IMR-90 (cell line): ENCODE measurements at regions not wholly inside any gene's neighbourhood (a gene's known extent, or its start where the extent isn't known, plus 50 kb on each side); places are given as distances from the start of the nearest gene placed in this dataset.

Experiments
- ATAC-seq: fragments of 200-7000 bp; cut with Tn5 transposase; 2 replicates; pipeline ENCODE4 v1.9.1; 2020; ENCODE audit warnings: low read depth, mild to moderate bottlenecking, moderate library complexity
- BruUV-seq: library from RNA; stranded (reverse); fragments of 400-500 nt; replicated peaks from 2 replicates; lab custom pipeline; 2021; lab: Mats Ljungman, UMichigan
- CTCF ChIA-PET: fragments of 300-600 bp; formaldehyde crosslinking; extraction: SDS; loops from one replicate; lab custom pipeline; 2021; ENCODE audit warnings: antibody characterized with exemption; lab: Yijun Ruan, JAX
- POLR2A ChIA-PET: fragments of 300-600 bp; sonication (Branson Sonifier 250); formaldehyde crosslinking; loops from one replicate; lab custom pipeline; 2022; ENCODE audit warnings: antibody characterized with exemption; ENCODE audit not compliant: unreplicated experiment; lab: Charles Lee
- DNase-seq: peaks from one replicate; pipeline ENCODE4 v3.0.0; 2013
- H2AFZ ChIP-seq: replicated peaks from 2 replicates; pipeline ENCODE3; 2013; ENCODE audit warnings: low read length, mild to moderate bottlenecking; ENCODE audit not compliant: poor library complexity
- H2AK5ac ChIP-seq: 2 replicates; pipeline ENCODE4 v1.6.1; 2013; ENCODE audit warnings: low read depth, low read length, inconsistent platforms
- H2AK9ac ChIP-seq: replicated peaks from 2 replicates; pipeline ENCODE3; 2013; ENCODE audit warnings: mild to moderate bottlenecking, low read depth, low read length, moderate library complexity; ENCODE audit not compliant: poor library complexity
- H2BK120ac ChIP-seq: 2 replicates; pipeline ENCODE4 v1.6.1; 2013; ENCODE audit warnings: low read depth, low read length, inconsistent platforms
- H2BK15ac ChIP-seq: 3 replicates; pipeline ENCODE4 v1.6.1; 2013; ENCODE audit warnings: low read depth, low read length, inconsistent platforms
- H2BK20ac ChIP-seq: 2 replicates; pipeline ENCODE4 v1.6.1; 2013; ENCODE audit warnings: low read depth, mild to moderate bottlenecking, inconsistent platforms, low read length, moderate library complexity
- H2BK5ac ChIP-seq: 2 replicates; pipeline ENCODE4 v1.6.1; 2013; ENCODE audit warnings: mild to moderate bottlenecking, low read depth, low read length, inconsistent platforms; ENCODE audit not compliant: poor library complexity, severe bottlenecking
- H3K14ac ChIP-seq: replicated peaks from 2 replicates; pipeline ENCODE4 v1.6.1; 2013; ENCODE audit warnings: low read depth, low read length, inconsistent platforms
- H3K18ac ChIP-seq: 2 replicates; pipeline ENCODE4 v1.6.1; 2013; ENCODE audit warnings: low read depth, low read length, control low read depth
- H3K23ac ChIP-seq: 2 replicates; pipeline ENCODE4 v1.6.1; 2013; ENCODE audit warnings: low read depth, low read length, inconsistent platforms
- H3K27ac ChIP-seq: 2 replicates; pipeline ENCODE4 v1.5.1; 2013; ENCODE audit warnings: mild to moderate bottlenecking, control low read depth, low read length; ENCODE audit not compliant: insufficient read depth
- H3K27me3 ChIP-seq: 2 replicates; pipeline ENCODE4 v1.6.1; 2013; ENCODE audit warnings: low read length; ENCODE audit not compliant: control insufficient read depth, insufficient read depth
- H3K36me3 ChIP-seq: 2 replicates; pipeline ENCODE4 v1.6.1; 2013; ENCODE audit warnings: low read length, mixed read lengths; ENCODE audit not compliant: control insufficient read depth, insufficient read depth
- H3K4ac ChIP-seq: 2 replicates; pipeline ENCODE4 v1.6.1; 2013; ENCODE audit warnings: low read depth, low read length, inconsistent platforms
- H3K4me1 ChIP-seq: 2 replicates; pipeline ENCODE4 v1.6.1; 2013; ENCODE audit warnings: low read length, mixed read lengths; ENCODE audit not compliant: control insufficient read depth, insufficient read depth
- H3K4me2 ChIP-seq: 2 replicates; pipeline ENCODE4 v1.6.1; 2013; ENCODE audit warnings: low read depth, mild to moderate bottlenecking, control low read depth, low read length, moderate library complexity
- H3K4me3 ChIP-seq: 2 replicates; pipeline ENCODE4 v1.5.1; 2013; ENCODE audit warnings: low read depth, mild to moderate bottlenecking, control low read depth, low read length, moderate library complexity; ENCODE audit not compliant: insufficient read depth
- H3K56ac ChIP-seq: 2 replicates; pipeline ENCODE4 v1.6.1; 2013; ENCODE audit warnings: low read length, inconsistent platforms; ENCODE audit not compliant: insufficient read depth; ENCODE audit errors: extremely low read depth
- H3K79me1 ChIP-seq, 2 experiments: 2 replicates each; pipeline ENCODE4 v1.6.1; 2013; ENCODE audit warnings: low read length in 2 of 2, inconsistent platforms in 1 of 2, low read depth in 1 of 2
- H3K9ac ChIP-seq: 2 replicates; pipeline ENCODE4 v1.6.1; 2013; ENCODE audit warnings: low read depth, low read length, control low read depth
- H3K9me1 ChIP-seq: 2 replicates; pipeline ENCODE4 v1.6.1; 2013; ENCODE audit warnings: low read length, inconsistent platforms; ENCODE audit not compliant: insufficient read depth
- H3K9me3 ChIP-seq: 2 replicates; pipeline ENCODE4 v1.6.1; 2013; ENCODE audit warnings: low read length; ENCODE audit not compliant: control insufficient read depth, insufficient read depth
- H4K20me1 ChIP-seq: 2 replicates; pipeline ENCODE4 v1.6.1; 2013; ENCODE audit warnings: low read length, inconsistent platforms; ENCODE audit not compliant: insufficient read depth
- H4K5ac ChIP-seq: 2 replicates; pipeline ENCODE4 v1.6.1; 2013; ENCODE audit warnings: mild to moderate bottlenecking, low read depth, low read length, control low read depth
- H4K8ac ChIP-seq, 2 experiments: 2 replicates each; pipeline ENCODE4 v1.6.1; 2013; ENCODE audit warnings: low read depth in 2 of 2, low read length in 2 of 2, control low read depth in 1 of 2, inconsistent platforms in 1 of 2
- H4K91ac ChIP-seq: 2 replicates; pipeline ENCODE4 v1.6.1; 2013; ENCODE audit warnings: low read depth, low read length, inconsistent platforms; ENCODE audit not compliant: insufficient read depth
- BHLHE40 ChIP-seq: fragments of 150-350 bp; IDR thresholded peaks from 2 replicates; pipeline ENCODE4 v1.6.1; 2016; ENCODE audit warnings: mild to moderate bottlenecking, low read depth, low read length
- CEBPB ChIP-seq: IDR thresholded peaks from 2 replicates; pipeline ENCODE4 v1.6.1; 2012; ENCODE audit warnings: low read depth, low read length, improper control_type of control experiment
- CHD1 ChIP-seq: IDR thresholded peaks from 2 replicates; pipeline ENCODE4 v1.6.1; 2012; ENCODE audit warnings: low read depth, low read length, improper control_type of control experiment
- ELK1 ChIP-seq: fragments of 150-350 bp; IDR thresholded peaks from 2 replicates; pipeline ENCODE4 v1.6.1; 2016; ENCODE audit warnings: low read depth, mild to moderate bottlenecking, low read length, moderate library complexity, borderline replicate concordance
- FOS ChIP-seq: fragments of 150-350 bp; IDR thresholded peaks from 2 replicates; pipeline ENCODE4 v1.6.1; 2016; ENCODE audit warnings: low read depth, low read length
- MAZ ChIP-seq: IDR thresholded peaks from 2 replicates; pipeline ENCODE4 v1.6.1; 2012; ENCODE audit warnings: low read depth, mild to moderate bottlenecking, low read length, improper control_type of control experiment, moderate library complexity, borderline replicate concordance
- MXI1 ChIP-seq: IDR thresholded peaks from 2 replicates; pipeline ENCODE4 v1.6.1; 2012; ENCODE audit warnings: low read depth, mild to moderate bottlenecking, low read length, moderate library complexity, borderline replicate concordance
- NFE2L2 ChIP-seq: fragments of 150-350 bp; IDR thresholded peaks from 2 replicates; pipeline ENCODE4 v1.6.1; 2016; ENCODE audit warnings: low read depth, mild to moderate bottlenecking, low read length
- POLR2A ChIP-seq: IDR thresholded peaks from 2 replicates; pipeline ENCODE4 v1.6.1; 2012; ENCODE audit warnings: mild to moderate bottlenecking, low read depth, low read length
- RAD21 ChIP-seq: IDR thresholded peaks from 2 replicates; pipeline ENCODE4 v1.6.1; 2012; ENCODE audit warnings: low read length, improper control_type of control experiment
- RCOR1 ChIP-seq: IDR thresholded peaks from 2 replicates; pipeline ENCODE4 v1.6.1; 2012; ENCODE audit warnings: mild to moderate bottlenecking, low read length, improper control_type of control experiment; ENCODE audit not compliant: insufficient replicate concordance
- RFX5 ChIP-seq: IDR thresholded peaks from 2 replicates; pipeline ENCODE4 v1.8.0; 2012; ENCODE audit warnings: low read depth, mild to moderate bottlenecking, low read length, moderate library complexity
- SMC3 ChIP-seq: fragments of 150-350 bp; IDR thresholded peaks from 2 replicates; pipeline ENCODE4 v1.6.1; 2016; ENCODE audit warnings: low read depth, mild to moderate bottlenecking, antibody characterized with exemption, low read length, moderate library complexity
- USF2 ChIP-seq: fragments of 150-350 bp; IDR thresholded peaks from 2 replicates; pipeline ENCODE4 v1.6.1; 2017; ENCODE audit warnings: mild to moderate bottlenecking, antibody characterized with exemption, low read length, low read depth
- WGBS, 2 experiments: methylation state at CpG; one replicate each; pipeline versions ENCODE4 v1.1.5 to v1.1.7; 2013; ENCODE audit warnings: missing lambda C conversion rate in 2 of 2; ENCODE audit not compliant: insufficient read length in 1 of 2; ENCODE audit errors: extremely low coverage in 2 of 2; 5-methylcytosine and 5-hydroxymethylcytosine counted together
- dilution Hi-C: fragments of 300-500 bp; cut with HindIII; formaldehyde crosslinking; loops from one replicate; pipeline ENCODE4 v1.14.3; 2018; ENCODE audit warnings: low sequenced_read_pairs; ENCODE audit not compliant: unreplicated experiment
- in situ Hi-C: fragments of 300-500 bp; cut with MboI; formaldehyde crosslinking; loops from 3 replicates; pipeline ENCODE4 v1.14.3; 2019; ENCODE audit warnings: low sequenced_read_pairs, inconsistent platforms, mixed read lengths
- intact Hi-C: fragments of 100-400 bp; cut with micrococcal nuclease; formaldehyde crosslinking; loops from 2 replicates; pipeline ENCODE4 v1.10.0; 2022
- TF ChIP-seq, protein P1 (sequence below): conservative IDR thresholded peaks from 2 replicates; pipeline ENCODE4 v1.5.1; 2012; ENCODE audit warnings: mild to moderate bottlenecking, low read depth, low read length, improper control_type of control experiment

- Histone ChIP-seq H3K4ac (peak overlapping the region; percentile 96), H2AK5ac (peak overlapping the region; percentile 89; the same call in 1 of the 2 replicates), H2BK120ac (peak overlapping the region; percentile 94), H3K56ac (peak overlapping the region; percentile 51; the same call in 1 of the 2 replicates), H2BK5ac (peak overlapping the region; percentile 92), H3K9ac (peak overlapping the region; percentile 42; the same call in 1 of the 2 replicates), H3K27me3 (no peaks in the 10 kb centered on the region), H3K4me1 (peaks cover 24% of the 10 kb centered on the region), H3K27ac (peak overlapping the region; percentile 87), H4K20me1 (no peaks in the 10 kb centered on the region), H3K18ac (peak overlapping the region; percentile 55), H3K9me1 (peaks cover 5% of the 10 kb centered on the region; the same call in 1 of the 2 replicates), H4K5ac (peak overlapping the region; percentile 43; the same call in 1 of the 2 replicates), H2BK20ac (peak overlapping the region; percentile 85), H2AFZ (no peak overlapping the region), H3K9me3 (peaks cover 2% of the 10 kb centered on the region; the same call in 1 of the 2 replicates), H3K14ac (peak overlapping the region; percentile 67), H2AK9ac (no peak overlapping the region), H4K8ac (peak overlapping the region; percentile 21 to 83; a peak in 3 of 4 replicates), H3K36me3 (no peaks in the 10 kb centered on the region), H3K4me3 (no peak overlapping the region), H3K79me1 (no peaks in the 10 kb centered on the region), H4K91ac (peak overlapping the region; percentile 93), H3K4me2 (no peak overlapping the region), H2BK15ac (peak overlapping the region; percentile 94; the same call in 2 of the 3 replicates), H3K23ac (no peak overlapping the region)
- intact Hi-C loops: loop anchor here (1.0 to 10.0 kb wide), 11 partner anchors 166 to 1271 kb away; no protein-coding TSS in a partner anchor
- BruUV-seq: no TSS peak
- peak; percentile 65 for TF ChIP-seq POLR2A
- 0 out of 2 replicates have a peak, but pooled peaks have one; percentile 23 for TF ChIP-seq MAZ
- TF ChIP-seq, protein P1, sequence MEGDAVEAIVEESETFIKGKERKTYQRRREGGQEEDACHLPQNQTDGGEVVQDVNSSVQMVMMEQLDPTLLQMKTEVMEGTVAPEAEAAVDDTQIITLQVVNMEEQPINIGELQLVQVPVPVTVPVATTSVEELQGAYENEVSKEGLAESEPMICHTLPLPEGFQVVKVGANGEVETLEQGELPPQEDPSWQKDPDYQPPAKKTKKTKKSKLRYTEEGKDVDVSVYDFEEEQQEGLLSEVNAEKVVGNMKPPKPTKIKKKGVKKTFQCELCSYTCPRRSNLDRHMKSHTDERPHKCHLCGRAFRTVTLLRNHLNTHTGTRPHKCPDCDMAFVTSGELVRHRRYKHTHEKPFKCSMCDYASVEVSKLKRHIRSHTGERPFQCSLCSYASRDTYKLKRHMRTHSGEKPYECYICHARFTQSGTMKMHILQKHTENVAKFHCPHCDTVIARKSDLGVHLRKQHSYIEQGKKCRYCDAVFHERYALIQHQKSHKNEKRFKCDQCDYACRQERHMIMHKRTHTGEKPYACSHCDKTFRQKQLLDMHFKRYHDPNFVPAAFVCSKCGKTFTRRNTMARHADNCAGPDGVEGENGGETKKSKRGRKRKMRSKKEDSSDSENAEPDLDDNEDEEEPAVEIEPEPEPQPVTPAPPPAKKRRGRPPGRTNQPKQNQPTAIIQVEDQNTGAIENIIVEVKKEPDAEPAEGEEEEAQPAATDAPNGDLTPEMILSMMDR: peak; percentile 96
- peak; percentile 100 for TF ChIP-seq RAD21
- TF ChIP-seq CHD1: no peak; the same call in 1 of the 2 replicates
- TF ChIP-seq FOS: peak; percentile 87
- no peak for TF ChIP-seq MXI1
- TF ChIP-seq RCOR1: peak; percentile 90
- no peak for TF ChIP-seq ELK1
- 0 out of 2 replicates have a peak, but pooled peaks have one; percentile 6 for TF ChIP-seq NFE2L2
- peak; percentile 86 for TF ChIP-seq SMC3
- TF ChIP-seq BHLHE40: peak; percentile 78
- TF ChIP-seq RFX5: no peak
- TF ChIP-seq CEBPB: peak; percentile 83
- no peak for TF ChIP-seq USF2
- in situ Hi-C loops: loop anchor here (5.0 to 25.0 kb wide), 6 partner anchors 263 to 1271 kb away; partner anchors contain the start of gene PAPPA
- WGBS, 2 experiments: no CpG with 5 or more reads among the region's 4 CpGs
- DNase-seq: peak; percentile 100
- ATAC-seq: peak; percentile 61
- ChIA-PET POLR2A (no interaction called here), CTCF (interaction anchor here (0.6 to 1.6 kb wide), 7 partner anchors 52 to 980 kb away, joined by 3 to 5 read pairs (median 3); no protein-coding TSS in a partner anchor)
- dilution Hi-C loops: no loop called here
Measured at GRCh38 chr9:115591584-115591984, 473.6 kb upstream of the TNC start.
